ENCODE measurements at regions not wholly inside any gene's neighbourhood (a gene's known extent, or its start where the extent isn't known, plus 50 kb on each side); places are given as distances from the start of the nearest gene placed in this dataset.

DNA sequence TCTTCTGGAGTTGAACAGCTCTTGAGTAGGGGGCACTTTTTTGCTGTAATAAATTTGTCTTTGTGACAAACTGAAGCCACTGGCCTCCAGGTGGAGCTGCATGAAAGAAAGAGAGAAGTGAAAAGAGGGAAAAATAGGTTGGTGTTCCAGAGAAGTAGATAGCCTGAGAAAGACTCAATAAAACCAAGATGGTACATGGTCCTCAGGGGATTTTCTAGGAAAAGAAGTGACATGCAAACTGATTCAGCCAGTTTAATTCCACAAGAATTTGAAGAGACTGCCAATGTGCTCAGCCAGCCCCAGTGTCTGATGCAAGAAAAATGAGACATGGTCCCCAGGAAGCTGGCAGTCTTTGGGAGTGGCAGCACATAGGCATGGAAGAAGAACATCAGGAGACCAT is 152.7 kb downstream of the CD47 start:
- in situ Hi-C loops (cut with MboI; ENCODE audit: low pct_unique_long_range_greater_than_20kb, low sequenced_read_pairs, unreplicated experiment) = loop anchor here (25.0 kb wide), 1 partner anchor 474 kb away; no protein-coding TSS in a partner anchor
- TF ChIP-seq, protein P1, sequence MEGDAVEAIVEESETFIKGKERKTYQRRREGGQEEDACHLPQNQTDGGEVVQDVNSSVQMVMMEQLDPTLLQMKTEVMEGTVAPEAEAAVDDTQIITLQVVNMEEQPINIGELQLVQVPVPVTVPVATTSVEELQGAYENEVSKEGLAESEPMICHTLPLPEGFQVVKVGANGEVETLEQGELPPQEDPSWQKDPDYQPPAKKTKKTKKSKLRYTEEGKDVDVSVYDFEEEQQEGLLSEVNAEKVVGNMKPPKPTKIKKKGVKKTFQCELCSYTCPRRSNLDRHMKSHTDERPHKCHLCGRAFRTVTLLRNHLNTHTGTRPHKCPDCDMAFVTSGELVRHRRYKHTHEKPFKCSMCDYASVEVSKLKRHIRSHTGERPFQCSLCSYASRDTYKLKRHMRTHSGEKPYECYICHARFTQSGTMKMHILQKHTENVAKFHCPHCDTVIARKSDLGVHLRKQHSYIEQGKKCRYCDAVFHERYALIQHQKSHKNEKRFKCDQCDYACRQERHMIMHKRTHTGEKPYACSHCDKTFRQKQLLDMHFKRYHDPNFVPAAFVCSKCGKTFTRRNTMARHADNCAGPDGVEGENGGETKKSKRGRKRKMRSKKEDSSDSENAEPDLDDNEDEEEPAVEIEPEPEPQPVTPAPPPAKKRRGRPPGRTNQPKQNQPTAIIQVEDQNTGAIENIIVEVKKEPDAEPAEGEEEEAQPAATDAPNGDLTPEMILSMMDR (IDR thresholded peaks at IDR 0.05; ENCODE audit: extremely low read depth, insufficient read depth, missing control alignments) = peak; percentile 58
- no peak for DNase-seq (ENCODE audit: low spot score)

DNA sequence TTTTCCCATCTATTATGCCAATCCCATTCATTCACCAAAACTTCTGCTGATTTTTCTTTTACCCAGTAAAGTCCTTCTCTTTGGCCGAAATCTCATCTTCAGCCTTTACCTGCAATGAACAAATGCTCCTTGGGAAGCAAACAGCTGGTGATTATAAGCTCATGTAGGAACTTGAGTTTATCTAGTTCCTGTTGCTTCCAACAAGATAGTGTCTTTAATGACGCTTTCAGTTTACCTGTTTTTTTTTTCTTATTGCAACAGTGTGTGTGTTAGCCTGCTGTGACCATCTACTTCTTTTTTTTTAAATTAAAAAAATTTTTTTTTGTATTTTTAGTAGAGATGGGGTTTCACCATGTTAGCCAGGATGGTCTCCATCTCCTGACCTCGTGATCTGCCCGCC is 156.0 kb downstream of the CD47 start:
- in situ Hi-C loops (cut with MboI; ENCODE audit: low pct_unique_long_range_greater_than_20kb, low sequenced_read_pairs, unreplicated experiment) = loop anchor here (25.0 kb wide), 1 partner anchor 477 kb away; no protein-coding TSS in a partner anchor
- TF ChIP-seq, protein P1 (IDR thresholded peaks at IDR 0.05; ENCODE audit: extremely low read depth, insufficient read depth, missing control alignments) = no peak

DNA sequence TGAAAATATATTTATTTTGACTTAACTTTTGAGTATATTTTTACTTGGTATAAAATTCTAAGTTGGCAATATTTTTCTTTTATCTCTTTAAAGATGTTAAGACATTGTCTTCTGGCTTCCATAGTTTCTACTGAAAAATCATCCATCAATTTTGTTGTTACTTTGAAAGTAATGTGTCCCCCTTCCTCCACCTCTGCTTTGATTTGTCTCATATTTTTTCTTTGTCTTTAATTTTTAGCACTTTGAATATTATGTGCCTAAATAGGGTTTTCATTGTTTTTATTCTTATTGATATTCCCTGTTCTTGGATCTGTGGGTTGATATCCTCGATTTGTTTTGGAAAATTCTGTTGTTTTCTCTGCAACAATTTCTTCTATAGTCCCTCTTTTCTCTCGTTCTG is 157.4 kb downstream of the CD47 start:
- in situ Hi-C loops (cut with MboI; ENCODE audit: low pct_unique_long_range_greater_than_20kb, low sequenced_read_pairs, unreplicated experiment) = loop anchor here (25.0 kb wide), 1 partner anchor 479 kb away; no protein-coding TSS in a partner anchor
- no peak for DNase-seq (ENCODE audit: low spot score)
- TF ChIP-seq, protein P1 (IDR thresholded peaks at IDR 0.05; ENCODE audit: extremely low read depth, insufficient read depth, missing control alignments) = no peak

More for the DNA sequence above, 156.0 kb downstream of the CD47 start:
- DNase-seq (ENCODE audit: low spot score) = no peak

DNA sequence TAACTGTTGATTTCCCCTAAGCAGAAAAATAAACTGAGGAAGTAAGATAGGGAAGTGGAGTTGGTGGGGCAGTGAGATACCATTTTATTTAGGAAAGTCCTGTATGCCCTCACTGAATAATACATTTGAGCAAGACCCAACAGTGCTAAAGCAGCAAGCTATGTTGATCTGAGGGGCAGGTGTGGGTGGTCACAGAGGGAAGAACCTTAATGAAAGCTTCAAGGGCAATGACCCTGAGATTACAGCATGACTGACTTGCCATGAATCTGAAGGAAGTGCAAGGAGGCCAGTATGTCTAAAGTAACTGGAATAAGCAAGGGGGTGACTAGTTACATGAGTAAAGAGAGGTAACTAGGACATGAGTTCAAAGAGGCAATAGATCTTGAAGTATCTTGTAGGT is 159.5 kb downstream of the CD47 start:
- TF ChIP-seq, protein P1 (IDR thresholded peaks at IDR 0.05; ENCODE audit: extremely low read depth, insufficient read depth, missing control alignments) = no peak
- in situ Hi-C loops (cut with MboI; ENCODE audit: low pct_unique_long_range_greater_than_20kb, low sequenced_read_pairs, unreplicated experiment) = loop anchor here (25.0 kb wide), 1 partner anchor 481 kb away; no protein-coding TSS in a partner anchor
- DNase-seq (ENCODE audit: low spot score) = no peak

DNA sequence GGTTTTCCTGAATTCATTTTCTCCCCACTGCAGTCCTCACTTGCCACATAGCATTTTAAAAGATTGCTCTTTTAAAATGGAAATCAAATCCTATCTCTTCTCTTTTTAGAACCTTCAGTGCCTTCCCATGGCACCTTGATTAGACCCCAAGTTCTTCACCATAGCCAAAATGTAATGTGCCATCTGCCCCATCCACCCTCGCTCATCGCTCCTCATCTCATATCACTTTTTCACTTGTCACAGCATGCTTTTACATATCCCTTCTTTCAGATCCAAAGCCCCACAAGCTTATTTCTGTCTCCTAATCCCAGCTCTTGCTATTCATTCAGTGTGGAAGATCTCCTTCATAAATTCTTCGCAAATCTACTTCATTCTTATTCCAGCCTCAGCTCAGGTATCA is 161.7 kb downstream of the CD47 start:
- TF ChIP-seq, protein P1 (IDR thresholded peaks at IDR 0.05; ENCODE audit: extremely low read depth, insufficient read depth, missing control alignments) = no peak
- in situ Hi-C loops (cut with MboI; ENCODE audit: low pct_unique_long_range_greater_than_20kb, low sequenced_read_pairs, unreplicated experiment) = loop anchor here (25.0 kb wide), 1 partner anchor 483 kb away; no protein-coding TSS in a partner anchor

DNA sequence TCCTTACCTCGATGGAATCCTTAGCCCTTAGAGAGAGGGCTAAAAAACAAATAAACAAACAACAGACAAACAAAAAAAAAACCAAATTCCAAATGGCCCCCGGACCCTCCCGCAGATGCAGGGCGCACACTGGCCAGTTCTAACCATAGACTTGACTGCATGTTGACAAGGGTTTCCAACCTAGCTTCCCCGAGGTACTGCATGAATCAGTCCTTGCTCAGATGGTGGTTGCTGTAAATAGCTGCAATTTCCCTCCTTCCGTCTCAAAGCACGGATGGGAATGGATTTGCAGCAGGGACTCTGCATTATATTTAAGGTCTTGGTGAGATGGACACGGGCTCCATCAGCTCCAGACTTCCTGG is 162.8 kb downstream of the CD47 start:
- TF ChIP-seq, protein P1 (IDR thresholded peaks at IDR 0.05; ENCODE audit: extremely low read depth, insufficient read depth, missing control alignments) = no peak
- no peak for DNase-seq (ENCODE audit: low spot score)

More for the DNA sequence above, 161.7 kb downstream of the CD47 start:
- DNase-seq (ENCODE audit: low spot score) = no peak

More for the DNA sequence above, 162.8 kb downstream of the CD47 start:
- in situ Hi-C loops (cut with MboI; ENCODE audit: low pct_unique_long_range_greater_than_20kb, low sequenced_read_pairs, unreplicated experiment) = loop anchor here (25.0 kb wide), 1 partner anchor 484 kb away; no protein-coding TSS in a partner anchor
